H1 (cell line): ENCODE measurements at regions not wholly inside any gene's neighbourhood (a gene's known extent, or its start where the extent isn't known, plus 50 kb on each side); places are given as distances from the start of the nearest gene placed in this dataset.

ENCODE experiments used
- CTCF ChIA-PET: fragments of 300-600 bp; sonication (Branson Sonifier 250); formaldehyde crosslinking; loops from one replicate; lab custom pipeline; 2021; ENCODE audit not compliant: partially characterized antibody; lab: Charles Lee
- POLR2A ChIA-PET: fragments of 300-600 bp; sonication (Branson Sonifier 250); formaldehyde crosslinking; loops from one replicate; lab custom pipeline; 2021; ENCODE audit warnings: inconsistent platforms; ENCODE audit not compliant: partially characterized antibody; lab: Charles Lee
- DNase-seq, 2 experiments: peaks; one replicate each; pipeline versions ENCODE4 v3.0.0 to v3.0.0-alpha.2; 2010 to 2022; ENCODE audit warnings: low spot score in 2 of 2, low read depth in 1 of 2, mixed read lengths in 1 of 2
- FAIRE-seq: peaks from 2 replicates; lab custom pipeline; 2011; peaks lifted over from hg19 to GRCh38; lab: Jason Lieb, UNC
- H2AFZ ChIP-seq: 2 replicates; pipeline ENCODE4 v1.8.1; 2012; ENCODE audit warnings: low read length, inconsistent platforms
- H2AK5ac ChIP-seq: 2 replicates; pipeline ENCODE4 v1.6.1; 2013; ENCODE audit warnings: low read depth, low read length
- H2BK120ac ChIP-seq: replicated peaks from 2 replicates; pipeline ENCODE3; 2013; ENCODE audit warnings: low read depth, low read length, inconsistent platforms
- H2BK12ac ChIP-seq: 2 replicates; pipeline ENCODE4 v1.6.1; 2013; ENCODE audit warnings: low read depth, low read length
- H2BK15ac ChIP-seq: 2 replicates; pipeline ENCODE4 v1.6.1; 2013; ENCODE audit warnings: low read length
- H2BK20ac ChIP-seq: 2 replicates; pipeline ENCODE4 v1.6.1; 2013; ENCODE audit warnings: low read length
- H2BK5ac ChIP-seq: 2 replicates; pipeline ENCODE4 v1.6.1; 2013; ENCODE audit warnings: low read depth, low read length
- H3K14ac ChIP-seq: 2 replicates; pipeline ENCODE4 v1.6.1; 2013; ENCODE audit warnings: inconsistent platforms; ENCODE audit not compliant: insufficient read length
- H3K18ac ChIP-seq: 2 replicates; pipeline ENCODE4 v1.6.1; 2013; ENCODE audit warnings: low read length; ENCODE audit errors: extremely low read depth
- H3K23ac ChIP-seq: 2 replicates; pipeline ENCODE4 v1.6.1; 2013; ENCODE audit warnings: inconsistent platforms; ENCODE audit not compliant: insufficient read length
- H3K23me2 ChIP-seq: 2 replicates; pipeline ENCODE4 v1.6.1; 2013; ENCODE audit warnings: low read depth, low read length
- H3K27ac ChIP-seq: 2 replicates; pipeline ENCODE4 v1.6.1; 2011; ENCODE audit warnings: low read depth, low read length, inconsistent platforms
- H3K27me3 ChIP-seq, 4 experiments: replicated peaks in 1 of 4; 1 replicate in 1 of 4; 2 replicates in 3 of 4; pipeline versions ENCODE4 v1.6.1 to v1.8.1; 2011 to 2013; ENCODE audit warnings: low read length in 3 of 4, mild to moderate bottlenecking in 3 of 4, inconsistent platforms in 2 of 4, mixed read lengths in 2 of 4, moderate library complexity in 1 of 4; ENCODE audit not compliant: control insufficient read depth in 3 of 4, insufficient read depth in 3 of 4; ENCODE audit errors: extremely low read depth in 1 of 4
- H3K36me3 ChIP-seq, 4 experiments: 2 replicates each; pipeline versions ENCODE4 v1.6.1 to v1.8.1; 2011 to 2013; ENCODE audit warnings: mild to moderate bottlenecking in 4 of 4, low read length in 3 of 4, moderate library complexity in 2 of 4, control low read depth in 1 of 4, inconsistent platforms in 1 of 4; ENCODE audit not compliant: insufficient read depth in 4 of 4, control insufficient read depth in 2 of 4
- H3K4ac ChIP-seq: replicated peaks from 2 replicates; pipeline ENCODE3; 2013; ENCODE audit warnings: low read length, low read depth, mixed read lengths, inconsistent platforms; ENCODE audit not compliant: insufficient read length
- H3K4me1 ChIP-seq, 4 experiments: replicated peaks in 1 of 4; 1 replicate in 1 of 4; 2 replicates in 3 of 4; pipeline versions ENCODE4 v1.6.1 to v1.8.1; 2011 to 2013; ENCODE audit warnings: low read length in 3 of 4, inconsistent platforms in 2 of 4, mixed read lengths in 1 of 4; ENCODE audit not compliant: insufficient read depth in 4 of 4, control insufficient read depth in 3 of 4
- H3K4me2 ChIP-seq, 2 experiments: 2 replicates each; pipeline versions ENCODE4 v1.6.1 to v1.8.1; 2011 to 2013; ENCODE audit warnings: low read depth in 2 of 2, low read length in 2 of 2, control low read depth in 1 of 2, inconsistent platforms in 1 of 2, mild to moderate bottlenecking in 1 of 2; ENCODE audit not compliant: insufficient read depth in 1 of 2
- H3K4me3 ChIP-seq, 4 experiments: fragments of 200-600, 300-600 bp in 1 of 4; sonication (generic), shearing (Covaris generic), sonication (Bioruptor Twin) in 1 of 4; 2 replicates each; pipeline versions ENCODE4 v1.5.1 to v1.8.1; 2011 to 2016; ENCODE audit warnings: low read length in 4 of 4, low read depth in 3 of 4, control low read depth in 2 of 4, inconsistent platforms in 2 of 4, mild to moderate bottlenecking in 2 of 4, mixed read lengths in 1 of 4, moderate library complexity in 1 of 4; ENCODE audit not compliant: insufficient read depth in 2 of 4; ENCODE audit errors: extremely low read depth in 1 of 4
- H3K56ac ChIP-seq: replicated peaks from 2 replicates; pipeline ENCODE3; 2013; ENCODE audit warnings: low read depth, mild to moderate bottlenecking, mixed read lengths, low read length, inconsistent platforms; ENCODE audit not compliant: insufficient read length
- H3K79me1 ChIP-seq: 2 replicates; pipeline ENCODE4 v1.6.1; 2013; ENCODE audit warnings: low read depth, low read length, control low read depth
- H3K79me2 ChIP-seq, 2 experiments: 2 replicates each; pipeline versions ENCODE4 v1.6.1 to v1.8.1; 2012 to 2013; ENCODE audit warnings: low read length in 2 of 2, mild to moderate bottlenecking in 2 of 2, inconsistent platforms in 1 of 2; ENCODE audit not compliant: insufficient read depth in 2 of 2, control insufficient read depth in 1 of 2
- H3K9ac ChIP-seq, 4 experiments: replicated peaks in 1 of 4; 1 replicate in 1 of 4; 2 replicates in 3 of 4; pipeline versions ENCODE4 v1.6.1 to v1.8.1; 2011 to 2013; ENCODE audit warnings: low read depth in 3 of 4, low read length in 3 of 4, control low read depth in 2 of 4, mild to moderate bottlenecking in 2 of 4, moderate library complexity in 2 of 4, inconsistent platforms in 1 of 4; ENCODE audit errors: extremely low read depth in 1 of 4
- H3K9me3 ChIP-seq, 2 experiments: 2 replicates each; pipeline versions ENCODE4 v1.6.1 to v1.8.1; 2012 to 2013; ENCODE audit warnings: mild to moderate bottlenecking in 2 of 2, moderate library complexity in 2 of 2, control low read depth in 1 of 2, inconsistent platforms in 1 of 2, low read depth in 1 of 2, low read length in 1 of 2, mixed read lengths in 1 of 2; ENCODE audit not compliant: insufficient read depth in 2 of 2
- H4K20me1 ChIP-seq, 2 experiments: replicated peaks in 1 of 2; 2 replicates each; pipeline versions ENCODE3 to v1.8.1; 2011 to 2013; ENCODE audit warnings: inconsistent platforms in 2 of 2, low read length in 2 of 2, mild to moderate bottlenecking in 1 of 2; ENCODE audit not compliant: insufficient read depth in 2 of 2, control insufficient read depth in 1 of 2
- H4K5ac ChIP-seq: 2 replicates; pipeline ENCODE4 v1.6.1; 2013; ENCODE audit warnings: low read length, low read depth, mixed read lengths, inconsistent platforms; ENCODE audit not compliant: insufficient read length
- H4K8ac ChIP-seq: 2 replicates; pipeline ENCODE4 v1.8.0; 2013; ENCODE audit warnings: mild to moderate bottlenecking, moderate library complexity, low read length, inconsistent platforms; ENCODE audit not compliant: insufficient read depth; ENCODE audit errors: extremely low read depth
- H4K91ac ChIP-seq: replicated peaks from 2 replicates; pipeline ENCODE3; 2013; ENCODE audit warnings: low read length, mixed read lengths, inconsistent platforms; ENCODE audit not compliant: insufficient read length
- POU5F1 ChIP-seq: IDR thresholded peaks from 2 replicates; pipeline ENCODE4 v1.6.1; 2011; ENCODE audit warnings: low read depth, mild to moderate bottlenecking, low read length, moderate library complexity
- WGBS, 2 experiments: shearing (Covaris generic) in 1 of 2; methylation state at CpG; one replicate each; pipeline versions ENCODE4 v1.1.6 to v1.1.7; 2013 to 2015; ENCODE audit warnings: low lambda C conversion rate in 2 of 2, mixed read lengths in 2 of 2, inconsistent platforms in 1 of 2, low coverage in 1 of 2, missing lambda C conversion rate in 1 of 2; ENCODE audit not compliant: insufficient replicate concordance in 2 of 2, insufficient coverage in 1 of 2, insufficient read length in 1 of 2; ENCODE audit errors: extremely low coverage in 1 of 2, missing lambda C conversion rate in 1 of 2; 5-methylcytosine and 5-hydroxymethylcytosine counted together

- Histone ChIP-seq H3K9ac (no peak overlapping the region), H3K4me2 (no peak overlapping the region), H3K36me3 (no peaks in the 10 kb centered on the region), H3K79me2 (no peaks in the 10 kb centered on the region), H3K23ac (no peak overlapping the region), H3K56ac (no peak overlapping the region), H3K79me1 (no peaks in the 10 kb centered on the region), H4K91ac (no peak overlapping the region), H4K5ac (no peak overlapping the region), H2BK5ac (no peak overlapping the region), H2AFZ (no peak overlapping the region), H3K23me2 (no peaks in the 10 kb centered on the region), H2BK12ac (no peak overlapping the region), H3K9me3 (no peaks in the 10 kb centered on the region), H3K4me3 (no peak overlapping the region), H3K18ac (no peak overlapping the region), H4K8ac (no peak overlapping the region), H2BK20ac (no peak overlapping the region), H3K4ac (no peak overlapping the region), H3K27me3 (no peaks in the 10 kb centered on the region), H3K27ac (no peak overlapping the region), H2BK120ac (no peak overlapping the region), H2AK5ac (no peak overlapping the region), H2BK15ac (no peak overlapping the region), H3K14ac (no peak overlapping the region), H4K20me1 (no peaks in the 10 kb centered on the region), H3K4me1 (peaks cover 4 to 14% (median 7%) of the 10 kb centered on the region in 4 experiments; a peak in 5 of 7 replicates)
- DNase-seq (no peak), FAIRE-seq (no peak)
- ChIA-PET CTCF (no interaction called here), POLR2A (no interaction called here)
- no peak for TF ChIP-seq POU5F1
- WGBS, 2 experiments = 90% methylated on average over 7 of the region's 7 CpGs; no CpG with 5 or more reads in 1 of the 2 experiments
Observed at GRCh38 chr6:141833001-141833655, 299.6 kb upstream of the GJE1 start.
